ENCODE measurements at regions not wholly inside any gene's neighbourhood (a gene's known extent, or its start where the extent isn't known, plus 50 kb on each side); places are given as distances from the start of the nearest gene placed in this dataset.

GRCh38 chr20:58568483-58569240 lies 53.5 kb upstream of the APCDD1L start:
- no peaks in the 10 kb centered on the region for H3K9me3 ChIP-seq
- H3K4me1 ChIP-seq, result no peaks in the 10 kb centered on the region
- DNase-seq (peak in 1 of 4 donors; percentile 75), ATAC-seq (no peak)
- no peak overlapping the region for H3K4me3 ChIP-seq
- H3K27ac ChIP-seq, result no peak overlapping the region
- H3K27me3 ChIP-seq, result peaks cover 0 to 23% of the 10 kb centered on the region in 2 donors
- intact Hi-C loops (cut with DNase I), result no loop called here
- H3K36me3 ChIP-seq, result no peaks in the 10 kb centered on the region
- no peak for TF ChIP-seq CTCF (IDR thresholded peaks at IDR 0.05)

GRCh38 chr20:58568126-58568482 lies 52.9 kb upstream of the APCDD1L start:
- no peak for ATAC-seq
- Histone ChIP-seq H3K27ac (no peak overlapping the region), H3K9me3 (no peaks in the 10 kb centered on the region), H3K4me1 (no peaks in the 10 kb centered on the region), H3K4me3 (no peak overlapping the region), H3K27me3 (peaks cover 0 to 23% of the 10 kb centered on the region in 2 donors), H3K36me3 (no peaks in the 10 kb centered on the region)
- no peak for TF ChIP-seq CTCF (IDR thresholded peaks at IDR 0.05)
- peak in 1 of 4 donors; percentile 24 for DNase-seq
- intact Hi-C loops (cut with DNase I), result no loop called here

GRCh38 chr20:58567437-58567836 lies 52.2 kb upstream of the APCDD1L start:
- H3K36me3 ChIP-seq, result no peaks in the 10 kb centered on the region
- H3K9me3 ChIP-seq, result no peaks in the 10 kb centered on the region
- ATAC-seq (no peak), DNase-seq (peak in 1 of 4 donors; percentile 53)
- H3K4me1 ChIP-seq, result no peaks in the 10 kb centered on the region
- intact Hi-C loops (cut with DNase I), result no loop called here
- no peak overlapping the region for H3K4me3 ChIP-seq
- H3K27ac ChIP-seq, result no peak overlapping the region
- TF ChIP-seq CTCF (IDR thresholded peaks at IDR 0.05), result no peak
- H3K27me3 ChIP-seq, result peaks cover 0 to 22% of the 10 kb centered on the region in 2 donors

- peaks cover 0 to 18% of the 10 kb centered on the region in 2 donors for H3K27me3 ChIP-seq
- H3K4me1 ChIP-seq, result no peaks in the 10 kb centered on the region
- ATAC-seq (no peak), DNase-seq (peak in 1 of 4 donors; percentile 5)
- H3K36me3 ChIP-seq, result no peaks in the 10 kb centered on the region
- no peaks in the 10 kb centered on the region for H3K9me3 ChIP-seq
- TF ChIP-seq CTCF (IDR thresholded peaks at IDR 0.05), result no peak
- no peak overlapping the region for H3K27ac ChIP-seq
- intact Hi-C loops (cut with DNase I), result no loop called here
- H3K4me3 ChIP-seq, result no peak overlapping the region
Measured at GRCh38 chr20:58566981-58567380, 51.8 kb upstream of the APCDD1L start.

GRCh38 chr20:58565461-58566175 lies 50.4 kb upstream of the APCDD1L start:
- ATAC-seq, result no peak
- Histone ChIP-seq H3K4me3 (no peak overlapping the region), H3K36me3 (no peaks in the 10 kb centered on the region), H3K4me1 (no peaks in the 10 kb centered on the region), H3K9me3 (no peaks in the 10 kb centered on the region), H3K27me3 (peaks cover 0 to 17% of the 10 kb centered on the region in 2 donors), H3K27ac (no peak overlapping the region)
- DNase-seq, result no peak
- intact Hi-C loops (cut with DNase I), result no loop called here
- TF ChIP-seq CTCF (IDR thresholded peaks at IDR 0.05), result no peak

Measured in left lung (tissue), 4 donors.